Hematopoietic multipotent progenitor cell (in vitro differentiated cells): ENCODE measurements at regions not wholly inside any gene's neighbourhood (a gene's known extent, or its start where the extent isn't known, plus 50 kb on each side); places are given as distances from the start of the nearest gene placed in this dataset.

Source experiments
- DNase-seq, 3 donors: peaks; one replicate each; pipeline ENCODE4 v3.0.0-alpha.2; 2011 to 2015; ENCODE audit warnings: low read depth in 2 of 3, low spot score in 2 of 3

GRCh38 chr2:45256173-45256866, 247.1 kb upstream of the SIX2 start:
- DNase-seq = no peak

- DNase-seq = peak in 1 of 3 donors; percentile 10
These were observed 246.3 kb upstream of the SIX2 start for GRCh38 chr2:45255563-45255962.

- no peak for DNase-seq
These were observed 244.8 kb upstream of the SIX2 start for GRCh38 chr2:45254025-45254424.

- DNase-seq = no peak
These were observed 243.9 kb upstream of the SIX2 start for GRCh38 chr2:45253151-45253550.

- no peak for DNase-seq
These were observed 240.9 kb upstream of the SIX2 start for GRCh38 chr2:45250176-45250575.

GRCh38 chr2:45248214-45248613, 239.0 kb upstream of the SIX2 start:
- DNase-seq = no peak

GRCh38 chr2:45244928-45245327, 235.7 kb upstream of the SIX2 start:
- DNase-seq = no peak

- DNase-seq = no peak
These were observed 233.0 kb upstream of the SIX2 start for GRCh38 chr2:45242161-45242741.

- DNase-seq = no peak
These were observed 231.9 kb upstream of the SIX2 start for GRCh38 chr2:45241061-45241561.

GRCh38 chr2:45237850-45238542, 228.7 kb upstream of the SIX2 start:
- DNase-seq = peak in 2 of 3 donors; percentile 60 to 78

GRCh38 chr2:45237128-45237527, 227.9 kb upstream of the SIX2 start:
- peak in 1 of 3 donors; percentile 23 for DNase-seq

GRCh38 chr2:45236268-45236667, 227.0 kb upstream of the SIX2 start:
- DNase-seq = no peak

GRCh38 chr2:45233301-45233700, 224.0 kb upstream of the SIX2 start:
- no peak for DNase-seq

- no peak for DNase-seq
These were observed 223.6 kb upstream of the SIX2 start for GRCh38 chr2:45232818-45233217.

GRCh38 chr2:45229411-45229810, 220.2 kb upstream of the SIX2 start:
- DNase-seq = no peak

GRCh38 chr2:45227347-45227746, 218.1 kb upstream of the SIX2 start:
- DNase-seq = no peak

- DNase-seq = no peak
These were observed 215.7 kb upstream of the SIX2 start for GRCh38 chr2:45224993-45225380.

- peak in 1 of 3 donors; percentile 49 for DNase-seq
These were observed 215.2 kb upstream of the SIX2 start for GRCh38 chr2:45224321-45224992.

GRCh38 chr2:45223531-45223930, 214.3 kb upstream of the SIX2 start:
- DNase-seq = no peak

- no peak for DNase-seq
These were observed 211.0 kb upstream of the SIX2 start for GRCh38 chr2:45220227-45220626.

GRCh38 chr2:45218931-45219339, 209.7 kb upstream of the SIX2 start:
- DNase-seq = no peak
